ENCODE measurements at regions not wholly inside any gene's neighbourhood (a gene's known extent, or its start where the extent isn't known, plus 50 kb on each side); places are given as distances from the start of the nearest gene placed in this dataset.

DNA sequence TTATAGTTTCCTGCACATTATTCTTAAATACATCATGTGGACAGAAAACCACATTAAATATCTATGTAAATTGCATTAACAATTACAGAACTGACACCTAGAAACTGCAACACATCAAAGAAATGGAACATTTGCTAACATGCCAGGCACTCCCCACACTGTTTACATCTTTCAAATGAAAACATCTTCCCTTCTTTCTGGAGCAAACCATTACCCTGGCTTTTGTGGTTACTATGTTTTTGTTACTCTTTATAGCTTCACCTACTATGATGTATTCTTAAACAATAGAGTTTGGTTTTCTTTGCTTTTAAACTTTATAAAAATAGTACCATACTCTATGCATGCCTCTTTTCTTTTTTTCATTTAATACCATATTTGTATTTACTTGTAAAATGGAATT, 1894.5 kb upstream of the CELF4 start:
- Histone ChIP-seq H3K4me2 (ENCODE audit: control insufficient read depth, insufficient read depth) (no peak overlapping the region), H3K27me3 (replicated peaks in 1 of 2; ENCODE audit: control insufficient read depth in 2 of 2, insufficient read depth in 2 of 2, low read length in 1 of 2) (no peaks in the 10 kb centered on the region), H3K36me3 (ENCODE audit: control insufficient read depth in 2 of 2, insufficient read depth in 2 of 2, low read length in 1 of 2) (no peaks in the 10 kb centered on the region), H4K20me1 (ENCODE audit: control insufficient read depth, insufficient read depth) (no peaks in the 10 kb centered on the region), H3K4me1 (ENCODE audit: control insufficient read depth, insufficient read depth, low read length) (no peaks in the 10 kb centered on the region), H3K79me2 (ENCODE audit: control insufficient read depth, insufficient read depth, low read length) (no peaks in the 10 kb centered on the region), H3K9ac (ENCODE audit: control insufficient read depth, insufficient read depth, low read length) (no peak overlapping the region), H3K9me3 (replicated peaks; ENCODE audit: control insufficient read depth, insufficient read depth, low read length) (no peaks in the 10 kb centered on the region), H3K4me3 (no peak overlapping the region), H2AFZ (ENCODE audit: control insufficient read depth, low read depth, low read length) (no peak overlapping the region), H3K27ac (ENCODE audit: control insufficient read depth, insufficient read depth) (no peak overlapping the region)
- SMC1A ChIA-PET (ENCODE audit: uncharacterized antibody, unreplicated experiment), result no interaction called here
- in situ Hi-C loops (cut with MboI) (no loop called here), intact Hi-C loops (cut with micrococcal nuclease; ENCODE audit: unreplicated experiment) (no loop called here)
- no peak for ATAC-seq
- CTCF ChIA-PET, result no interaction called here
- POLR2A ChIA-PET, result no interaction called here
- no peak for TF ChIP-seq SIX5 (IDR thresholded peaks at IDR 0.05; ENCODE audit: low read depth, low read length, severe bottlenecking)
- TF ChIP-seq, protein P1, sequence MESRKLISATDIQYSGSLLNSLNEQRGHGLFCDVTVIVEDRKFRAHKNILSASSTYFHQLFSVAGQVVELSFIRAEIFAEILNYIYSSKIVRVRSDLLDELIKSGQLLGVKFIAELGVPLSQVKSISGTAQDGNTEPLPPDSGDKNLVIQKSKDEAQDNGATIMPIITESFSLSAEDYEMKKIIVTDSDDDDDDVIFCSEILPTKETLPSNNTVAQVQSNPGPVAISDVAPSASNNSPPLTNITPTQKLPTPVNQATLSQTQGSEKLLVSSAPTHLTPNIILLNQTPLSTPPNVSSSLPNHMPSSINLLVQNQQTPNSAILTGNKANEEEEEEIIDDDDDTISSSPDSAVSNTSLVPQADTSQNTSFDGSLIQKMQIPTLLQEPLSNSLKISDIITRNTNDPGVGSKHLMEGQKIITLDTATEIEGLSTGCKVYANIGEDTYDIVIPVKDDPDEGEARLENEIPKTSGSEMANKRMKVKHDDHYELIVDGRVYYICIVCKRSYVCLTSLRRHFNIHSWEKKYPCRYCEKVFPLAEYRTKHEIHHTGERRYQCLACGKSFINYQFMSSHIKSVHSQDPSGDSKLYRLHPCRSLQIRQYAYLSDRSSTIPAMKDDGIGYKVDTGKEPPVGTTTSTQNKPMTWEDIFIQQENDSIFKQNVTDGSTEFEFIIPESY (IDR thresholded peaks at IDR 0.05), result no peak
- TF ChIP-seq, protein P2, sequence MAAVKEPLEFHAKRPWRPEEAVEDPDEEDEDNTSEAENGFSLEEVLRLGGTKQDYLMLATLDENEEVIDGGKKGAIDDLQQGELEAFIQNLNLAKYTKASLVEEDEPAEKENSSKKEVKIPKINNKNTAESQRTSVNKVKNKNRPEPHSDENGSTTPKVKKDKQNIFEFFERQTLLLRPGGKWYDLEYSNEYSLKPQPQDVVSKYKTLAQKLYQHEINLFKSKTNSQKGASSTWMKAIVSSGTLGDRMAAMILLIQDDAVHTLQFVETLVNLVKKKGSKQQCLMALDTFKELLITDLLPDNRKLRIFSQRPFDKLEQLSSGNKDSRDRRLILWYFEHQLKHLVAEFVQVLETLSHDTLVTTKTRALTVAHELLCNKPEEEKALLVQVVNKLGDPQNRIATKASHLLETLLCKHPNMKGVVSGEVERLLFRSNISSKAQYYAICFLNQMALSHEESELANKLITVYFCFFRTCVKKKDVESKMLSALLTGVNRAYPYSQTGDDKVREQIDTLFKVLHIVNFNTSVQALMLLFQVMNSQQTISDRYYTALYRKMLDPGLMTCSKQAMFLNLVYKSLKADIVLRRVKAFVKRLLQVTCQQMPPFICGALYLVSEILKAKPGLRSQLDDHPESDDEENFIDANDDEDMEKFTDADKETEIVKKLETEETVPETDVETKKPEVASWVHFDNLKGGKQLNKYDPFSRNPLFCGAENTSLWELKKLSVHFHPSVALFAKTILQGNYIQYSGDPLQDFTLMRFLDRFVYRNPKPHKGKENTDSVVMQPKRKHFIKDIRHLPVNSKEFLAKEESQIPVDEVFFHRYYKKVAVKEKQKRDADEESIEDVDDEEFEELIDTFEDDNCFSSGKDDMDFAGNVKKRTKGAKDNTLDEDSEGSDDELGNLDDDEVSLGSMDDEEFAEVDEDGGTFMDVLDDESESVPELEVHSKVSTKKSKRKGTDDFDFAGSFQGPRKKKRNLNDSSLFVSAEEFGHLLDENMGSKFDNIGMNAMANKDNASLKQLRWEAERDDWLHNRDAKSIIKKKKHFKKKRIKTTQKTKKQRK (IDR thresholded peaks at IDR 0.05; ENCODE audit: low read depth, low read length), result no peak
- TF ChIP-seq CHD1 (IDR thresholded peaks at IDR 0.05; ENCODE audit: low read depth, low read length), result no peak
- TF ChIP-seq POLR2A (IDR thresholded peaks at IDR 0.05; ENCODE audit: low read depth, low read length), result no peak
- TF ChIP-seq, protein P3, sequence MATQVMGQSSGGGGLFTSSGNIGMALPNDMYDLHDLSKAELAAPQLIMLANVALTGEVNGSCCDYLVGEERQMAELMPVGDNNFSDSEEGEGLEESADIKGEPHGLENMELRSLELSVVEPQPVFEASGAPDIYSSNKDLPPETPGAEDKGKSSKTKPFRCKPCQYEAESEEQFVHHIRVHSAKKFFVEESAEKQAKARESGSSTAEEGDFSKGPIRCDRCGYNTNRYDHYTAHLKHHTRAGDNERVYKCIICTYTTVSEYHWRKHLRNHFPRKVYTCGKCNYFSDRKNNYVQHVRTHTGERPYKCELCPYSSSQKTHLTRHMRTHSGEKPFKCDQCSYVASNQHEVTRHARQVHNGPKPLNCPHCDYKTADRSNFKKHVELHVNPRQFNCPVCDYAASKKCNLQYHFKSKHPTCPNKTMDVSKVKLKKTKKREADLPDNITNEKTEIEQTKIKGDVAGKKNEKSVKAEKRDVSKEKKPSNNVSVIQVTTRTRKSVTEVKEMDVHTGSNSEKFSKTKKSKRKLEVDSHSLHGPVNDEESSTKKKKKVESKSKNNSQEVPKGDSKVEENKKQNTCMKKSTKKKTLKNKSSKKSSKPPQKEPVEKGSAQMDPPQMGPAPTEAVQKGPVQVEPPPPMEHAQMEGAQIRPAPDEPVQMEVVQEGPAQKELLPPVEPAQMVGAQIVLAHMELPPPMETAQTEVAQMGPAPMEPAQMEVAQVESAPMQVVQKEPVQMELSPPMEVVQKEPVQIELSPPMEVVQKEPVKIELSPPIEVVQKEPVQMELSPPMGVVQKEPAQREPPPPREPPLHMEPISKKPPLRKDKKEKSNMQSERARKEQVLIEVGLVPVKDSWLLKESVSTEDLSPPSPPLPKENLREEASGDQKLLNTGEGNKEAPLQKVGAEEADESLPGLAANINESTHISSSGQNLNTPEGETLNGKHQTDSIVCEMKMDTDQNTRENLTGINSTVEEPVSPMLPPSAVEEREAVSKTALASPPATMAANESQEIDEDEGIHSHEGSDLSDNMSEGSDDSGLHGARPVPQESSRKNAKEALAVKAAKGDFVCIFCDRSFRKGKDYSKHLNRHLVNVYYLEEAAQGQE (IDR thresholded peaks at IDR 0.05; ENCODE audit: low read depth, low read length), result no peak
- TF ChIP-seq ESRRA (IDR thresholded peaks at IDR 0.05; ENCODE audit: low read length), result no peak
- TF ChIP-seq TCF12 (IDR thresholded peaks at IDR 0.05; ENCODE audit: low read depth, low read length), result no peak
- no peak for TF ChIP-seq ASH2L (IDR thresholded peaks at IDR 0.05; ENCODE audit: borderline replicate concordance, low read depth)
- TF ChIP-seq SIN3A (IDR thresholded peaks at IDR 0.05; ENCODE audit: low read depth, low read length), result no peak
- TF ChIP-seq MYC (IDR thresholded peaks at IDR 0.05; ENCODE audit: insufficient read depth, insufficient read length, insufficient replicate concordance, low read length, severe bottlenecking), result no peak
- TF ChIP-seq, protein P4, sequence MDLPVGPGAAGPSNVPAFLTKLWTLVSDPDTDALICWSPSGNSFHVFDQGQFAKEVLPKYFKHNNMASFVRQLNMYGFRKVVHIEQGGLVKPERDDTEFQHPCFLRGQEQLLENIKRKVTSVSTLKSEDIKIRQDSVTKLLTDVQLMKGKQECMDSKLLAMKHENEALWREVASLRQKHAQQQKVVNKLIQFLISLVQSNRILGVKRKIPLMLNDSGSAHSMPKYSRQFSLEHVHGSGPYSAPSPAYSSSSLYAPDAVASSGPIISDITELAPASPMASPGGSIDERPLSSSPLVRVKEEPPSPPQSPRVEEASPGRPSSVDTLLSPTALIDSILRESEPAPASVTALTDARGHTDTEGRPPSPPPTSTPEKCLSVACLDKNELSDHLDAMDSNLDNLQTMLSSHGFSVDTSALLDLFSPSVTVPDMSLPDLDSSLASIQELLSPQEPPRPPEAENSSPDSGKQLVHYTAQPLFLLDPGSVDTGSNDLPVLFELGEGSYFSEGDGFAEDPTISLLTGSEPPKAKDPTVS (IDR thresholded peaks at IDR 0.05; ENCODE audit: low read depth, low read length), result no peak
- TF ChIP-seq POLR2AphosphoS2 (IDR thresholded peaks at IDR 0.05; ENCODE audit: low read depth, low read length), result no peak
- TF ChIP-seq EP300 (IDR thresholded peaks at IDR 0.05; ENCODE audit: borderline replicate concordance in 1 of 2, control insufficient read depth in 1 of 2, low read depth in 2 of 2, low read length in 2 of 2), result no peak
- TF ChIP-seq MEF2B (IDR thresholded peaks at IDR 0.05; ENCODE audit: partially characterized antibody, poor library complexity, severe bottlenecking), result no peak
- TF ChIP-seq ZNF24 (IDR thresholded peaks at IDR 0.05), result no peak
- RAD21 ChIA-PET (ENCODE audit: unreplicated experiment), result no interaction called here
- no TSS peak for BruUV-seq (replicated peaks)
- no peak for DNase-seq (ENCODE audit: low read depth, low spot score)
- FAIRE-seq, result no peak

Data from GM12878 (cell line).